GM13976 (cell line): ENCODE measurements at regions not wholly inside any gene's neighbourhood (a gene's known extent, or its start where the extent isn't known, plus 50 kb on each side); places are given as distances from the start of the nearest gene placed in this dataset.

Experiments
- DNase-seq: peaks from one replicate; pipeline ENCODE4 v3.0.0; 2012; ENCODE audit warnings: low spot score
- CTCF ChIP-seq: IDR thresholded peaks from 2 replicates; pipeline ENCODE4 v1.5.1; 2012; ENCODE audit warnings: borderline replicate concordance, mild to moderate bottlenecking; ENCODE audit not compliant: insufficient read depth; ENCODE audit errors: extremely low read depth, missing control alignments, control extremely low read depth
- in situ Hi-C: fragments of 300-500 bp; cut with MboI; formaldehyde crosslinking; loops from one replicate; pipeline ENCODE4 v1.12.0; 2022; ENCODE audit warnings: low sequenced_read_pairs, mixed read lengths, inconsistent platforms; ENCODE audit not compliant: unreplicated experiment

GRCh38 chr10:4310172-4310571 is 515.8 kb upstream of the AKR1E2 start:
- DNase-seq: no peak
- TF ChIP-seq CTCF: no peak
- in situ Hi-C loops: no loop called here

DNA sequence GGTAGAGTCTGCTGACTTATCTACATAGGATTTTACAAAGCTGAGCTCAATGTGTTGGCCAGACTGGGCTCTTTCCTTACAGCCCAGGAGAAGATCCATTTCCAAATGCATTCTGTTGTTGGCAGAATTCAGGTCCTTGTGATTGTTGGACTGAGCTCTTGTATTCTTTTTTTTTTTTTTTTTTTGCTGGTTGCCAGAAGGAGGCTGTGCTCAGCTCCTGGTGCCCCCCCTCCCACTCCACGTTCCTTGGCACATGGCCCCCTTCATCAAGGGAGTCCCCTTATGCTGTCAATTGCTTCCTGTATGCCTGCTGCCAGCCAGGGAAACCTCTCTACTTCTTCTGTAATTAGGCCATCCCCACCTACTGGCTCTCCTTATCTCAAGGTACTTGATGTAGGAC is 518.1 kb upstream of the AKR1E2 start:
- no peak for TF ChIP-seq CTCF
- DNase-seq: no peak
- in situ Hi-C loops: no loop called here

- in situ Hi-C loops: no loop called here
- DNase-seq: no peak
- no peak for TF ChIP-seq CTCF
These were observed 519.1 kb upstream of the AKR1E2 start for GRCh38 chr10:4306871-4307270.

DNA sequence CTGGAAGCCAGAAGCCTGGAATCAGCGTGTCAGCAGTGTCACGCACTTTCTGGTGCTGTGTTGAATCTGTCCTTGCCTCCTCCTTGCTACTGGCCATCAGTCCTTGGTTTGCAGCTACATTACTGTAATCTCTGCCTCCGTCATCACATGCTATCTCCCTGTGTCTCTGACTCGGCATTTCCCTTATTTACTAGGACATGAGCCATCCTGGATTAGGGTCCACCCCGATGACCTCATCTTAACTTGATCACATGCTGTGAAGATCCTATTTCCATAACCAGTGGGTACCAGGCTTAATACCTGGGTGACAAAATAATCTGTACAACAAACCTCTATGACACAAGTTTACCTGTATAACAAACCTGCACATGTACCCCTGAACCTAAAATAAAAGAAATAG is 518.0 kb upstream of the KLF6 start:
- in situ Hi-C loops: no loop called here
- no peak for DNase-seq
- TF ChIP-seq CTCF: no peak

DNA sequence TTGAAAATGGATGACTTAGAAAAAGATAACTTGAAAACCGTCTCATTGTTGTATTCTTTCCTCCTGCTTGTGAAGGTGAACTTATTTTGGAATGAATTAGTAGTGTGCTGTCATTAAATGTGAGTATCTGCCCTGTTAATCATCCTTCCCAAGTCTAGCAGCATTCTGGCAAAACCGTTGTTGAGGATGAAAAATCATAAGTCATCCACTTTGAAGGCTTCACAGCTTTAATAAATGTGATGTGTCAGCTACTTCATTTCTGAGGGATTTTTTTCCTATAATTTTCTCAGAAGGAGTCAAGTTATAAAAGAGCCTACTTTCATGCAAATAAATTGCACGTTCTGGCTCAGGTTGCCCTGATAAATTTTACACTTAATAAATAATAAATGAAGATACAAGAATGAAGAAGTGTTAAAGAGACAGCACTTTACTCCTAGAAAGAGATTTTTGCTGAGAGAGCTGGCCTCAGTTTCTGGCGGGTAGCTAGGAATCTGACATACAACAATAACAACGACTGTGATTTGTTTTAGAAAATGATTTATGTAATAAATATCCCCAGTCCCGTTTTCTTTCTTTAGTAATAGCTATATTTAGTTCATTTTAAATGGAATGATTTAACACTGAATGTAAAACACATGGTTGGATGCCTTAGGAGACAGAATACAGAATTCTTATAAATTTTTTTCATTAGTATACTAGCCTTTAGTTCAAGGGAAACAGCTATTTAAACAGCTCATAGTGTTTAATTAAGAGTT is 516.5 kb upstream of the KLF6 start:
- DNase-seq: no peak
- TF ChIP-seq CTCF: no peak
- in situ Hi-C loops: no loop called here

- in situ Hi-C loops: no loop called here
- no peak for DNase-seq
- no peak for TF ChIP-seq CTCF
These were observed 511.2 kb upstream of the KLF6 start for GRCh38 chr10:4296161-4296560.
